Endothelial cell of umbilical vein (primary cell): ENCODE measurements at regions not wholly inside any gene's neighbourhood (a gene's known extent, or its start where the extent isn't known, plus 50 kb on each side); places are given as distances from the start of the nearest gene placed in this dataset.
"Not testable (repeated sequence)": the region's sequence is repeated elsewhere in the genome, so short reads cannot be mapped to it uniquely, and the experiment has no call there.

Experiments used
- EZH2 ChIP-seq: IDR thresholded peaks from 2 replicates; pipeline ENCODE4 v1.6.1; 2012; ENCODE audit warnings: borderline replicate concordance, low read depth, mild to moderate bottlenecking, moderate library complexity, low read length, inconsistent platforms; ENCODE audit not compliant: severe bottlenecking
- FOS ChIP-seq: IDR thresholded peaks from 2 replicates; pipeline ENCODE4 v1.6.1; 2011; ENCODE audit warnings: mild to moderate bottlenecking, low read length, moderate library complexity, borderline replicate concordance; ENCODE audit not compliant: insufficient read depth
- GATA2 ChIP-seq: IDR thresholded peaks from 2 replicates; pipeline ENCODE4 v1.7.0; 2011; ENCODE audit warnings: low read depth, mild to moderate bottlenecking, moderate library complexity, mixed read lengths, low read length; ENCODE audit not compliant: insufficient read length, insufficient read depth
- JUN ChIP-seq: IDR thresholded peaks from 2 replicates; pipeline ENCODE4 v1.6.1; 2011; ENCODE audit warnings: borderline replicate concordance, low read depth; ENCODE audit not compliant: insufficient read length, insufficient read depth
- MYC ChIP-seq: IDR thresholded peaks from one replicate; pipeline ENCODE4 v1.6.1; 2011; ENCODE audit warnings: mild to moderate bottlenecking, low read depth, low read length
- POLR2A ChIP-seq: IDR thresholded peaks from 2 replicates; pipeline ENCODE4 v1.6.1; 2012; ENCODE audit warnings: low read depth, mild to moderate bottlenecking, control low read depth, low read length
- POLR2AphosphoS5 ChIP-seq: IDR thresholded peaks from 2 replicates; pipeline ENCODE4 v1.6.1; 2012; ENCODE audit warnings: low read depth, mild to moderate bottlenecking, control low read depth, low read length, moderate library complexity; ENCODE audit not compliant: insufficient read depth
- TF ChIP-seq, protein P1 (sequence below), 2 donors: IDR thresholded peaks; 1 replicate in 1 of 2; 2 replicates in 1 of 2; pipeline ENCODE4 v1.5.1; 2011; ENCODE audit warnings: low read length in 2 of 2, mild to moderate bottlenecking in 2 of 2, moderate library complexity in 2 of 2, control low read depth in 1 of 2, inconsistent platforms in 1 of 2, low read depth in 1 of 2; ENCODE audit not compliant: insufficient read depth in 1 of 2; ENCODE audit errors: extremely low read depth in 1 of 2
- TF ChIP-seq, protein P2 (sequence below): IDR thresholded peaks from 2 replicates; pipeline ENCODE4 v1.6.1; 2011; ENCODE audit not compliant: insufficient read depth, insufficient read length

DNA sequence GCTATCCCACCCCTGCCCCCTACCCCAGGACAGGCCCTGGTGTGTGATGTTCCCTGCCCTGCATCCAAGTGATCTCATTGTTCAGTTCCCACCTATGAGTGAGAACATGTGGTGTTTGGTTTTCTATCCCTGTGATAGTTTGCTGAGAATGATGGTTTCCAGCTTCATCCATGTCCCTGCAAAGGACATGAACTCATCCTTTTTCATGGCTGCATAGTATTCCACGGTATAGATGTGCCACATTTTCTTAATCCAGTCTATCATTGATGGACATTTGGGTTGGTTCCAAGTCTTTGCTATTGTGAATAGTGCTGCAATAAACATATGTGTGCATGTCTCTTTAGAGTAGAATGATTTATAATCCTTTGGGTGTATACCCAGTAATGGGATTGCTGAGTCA is 326.9 kb upstream of the SPAG17 start:
- TF ChIP-seq, protein P1, sequence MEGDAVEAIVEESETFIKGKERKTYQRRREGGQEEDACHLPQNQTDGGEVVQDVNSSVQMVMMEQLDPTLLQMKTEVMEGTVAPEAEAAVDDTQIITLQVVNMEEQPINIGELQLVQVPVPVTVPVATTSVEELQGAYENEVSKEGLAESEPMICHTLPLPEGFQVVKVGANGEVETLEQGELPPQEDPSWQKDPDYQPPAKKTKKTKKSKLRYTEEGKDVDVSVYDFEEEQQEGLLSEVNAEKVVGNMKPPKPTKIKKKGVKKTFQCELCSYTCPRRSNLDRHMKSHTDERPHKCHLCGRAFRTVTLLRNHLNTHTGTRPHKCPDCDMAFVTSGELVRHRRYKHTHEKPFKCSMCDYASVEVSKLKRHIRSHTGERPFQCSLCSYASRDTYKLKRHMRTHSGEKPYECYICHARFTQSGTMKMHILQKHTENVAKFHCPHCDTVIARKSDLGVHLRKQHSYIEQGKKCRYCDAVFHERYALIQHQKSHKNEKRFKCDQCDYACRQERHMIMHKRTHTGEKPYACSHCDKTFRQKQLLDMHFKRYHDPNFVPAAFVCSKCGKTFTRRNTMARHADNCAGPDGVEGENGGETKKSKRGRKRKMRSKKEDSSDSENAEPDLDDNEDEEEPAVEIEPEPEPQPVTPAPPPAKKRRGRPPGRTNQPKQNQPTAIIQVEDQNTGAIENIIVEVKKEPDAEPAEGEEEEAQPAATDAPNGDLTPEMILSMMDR (IDR thresholded peaks at IDR 0.05; ENCODE audit: extremely low read depth in 1 of 2, insufficient read depth in 1 of 2, low read depth in 1 of 2, low read length in 2 of 2), result not testable (repeated sequence)
- TF ChIP-seq, protein P2, sequence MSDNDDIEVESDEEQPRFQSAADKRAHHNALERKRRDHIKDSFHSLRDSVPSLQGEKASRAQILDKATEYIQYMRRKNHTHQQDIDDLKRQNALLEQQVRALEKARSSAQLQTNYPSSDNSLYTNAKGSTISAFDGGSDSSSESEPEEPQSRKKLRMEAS, result not testable (repeated sequence)
- TF ChIP-seq POLR2A, POLR2AphosphoS5, FOS, EZH2, JUN, MYC, GATA2: not testable (repeated sequence)
